ENCODE measurements at regions not wholly inside any gene's neighbourhood (a gene's known extent, or its start where the extent isn't known, plus 50 kb on each side); places are given as distances from the start of the nearest gene placed in this dataset.

GRCh38 chrX:42725196-42725595 is 52.8 kb downstream of the PPP1R2C start:
- no peaks in the 10 kb centered on the region for H3K36me3 ChIP-seq
- no peak overlapping the region for H3K27ac ChIP-seq
- no peak for DNase-seq
- H3K4me3 ChIP-seq = no peak overlapping the region
- no peaks in the 10 kb centered on the region for H3K9me3 ChIP-seq
- no peaks in the 10 kb centered on the region for H3K27me3 ChIP-seq
- no peaks in the 10 kb centered on the region for H3K4me1 ChIP-seq
- TF ChIP-seq CTCF (IDR thresholded peaks at IDR 0.05) = no peak
- no peak overlapping the region for H3K9ac ChIP-seq (ENCODE audit: low read depth in 2 of 2, low read length in 2 of 2)
- intact Hi-C loops (cut with DNase I) = no loop called here

GRCh38 chrX:42720209-42720608 is 57.8 kb downstream of the PPP1R2C start:
- intact Hi-C loops (cut with DNase I) = no loop called here
- no peak overlapping the region for H3K27ac ChIP-seq
- H3K9me3 ChIP-seq = no peaks in the 10 kb centered on the region
- no peak overlapping the region for H3K4me3 ChIP-seq
- H3K36me3 ChIP-seq = no peaks in the 10 kb centered on the region
- TF ChIP-seq CTCF (IDR thresholded peaks at IDR 0.05) = no peak
- no peaks in the 10 kb centered on the region for H3K27me3 ChIP-seq
- H3K4me1 ChIP-seq = no peaks in the 10 kb centered on the region
- no peak overlapping the region for H3K9ac ChIP-seq (ENCODE audit: low read depth in 2 of 2, low read length in 2 of 2)
- DNase-seq = no peak

GRCh38 chrX:42715701-42716262 is 62.2 kb downstream of the PPP1R2C start:
- DNase-seq = no peak
- no peak overlapping the region for H3K27ac ChIP-seq

GRCh38 chrX:42714981-42715700 is 62.8 kb downstream of the PPP1R2C start:
- H3K27me3 ChIP-seq = no peaks in the 10 kb centered on the region
- H3K36me3 ChIP-seq = no peaks in the 10 kb centered on the region
- intact Hi-C loops (cut with DNase I) = no loop called here
- no peak overlapping the region for H3K9ac ChIP-seq (ENCODE audit: low read depth in 2 of 2, low read length in 2 of 2)
- H3K9me3 ChIP-seq = no peaks in the 10 kb centered on the region
- no peak overlapping the region for H3K4me3 ChIP-seq
- TF ChIP-seq CTCF (IDR thresholded peaks at IDR 0.05) = peak; percentile 32
- H3K4me1 ChIP-seq = no peaks in the 10 kb centered on the region
- DNase-seq = peak; percentile 66
- H3K27ac ChIP-seq = no peak overlapping the region

More at GRCh38 chrX:42715701-42716262, 62.2 kb downstream of the PPP1R2C start:
- H3K9ac ChIP-seq (ENCODE audit: low read depth in 2 of 2, low read length in 2 of 2) = no peak overlapping the region
- H3K4me3 ChIP-seq = no peak overlapping the region
- intact Hi-C loops (cut with DNase I) = no loop called here
- no peak for TF ChIP-seq CTCF (IDR thresholded peaks at IDR 0.05)
- no peaks in the 10 kb centered on the region for H3K9me3 ChIP-seq
- H3K4me1 ChIP-seq = no peaks in the 10 kb centered on the region
- H3K27me3 ChIP-seq = no peaks in the 10 kb centered on the region
- H3K36me3 ChIP-seq = no peaks in the 10 kb centered on the region

- intact Hi-C loops (cut with DNase I) = no loop called here
- no peak overlapping the region for H3K9ac ChIP-seq (ENCODE audit: low read depth in 2 of 2, low read length in 2 of 2)
- TF ChIP-seq CTCF (IDR thresholded peaks at IDR 0.05) = no peak
Measured at GRCh38 chrX:42710452-42710851, 67.5 kb downstream of the PPP1R2C start.

More at GRCh38 chrX:42710452-42710851, 67.5 kb downstream of the PPP1R2C start:
- Histone ChIP-seq H3K4me3 (no peak overlapping the region), H3K27ac (no peak overlapping the region), H3K4me1 (no peaks in the 10 kb centered on the region), H3K9me3 (no peaks in the 10 kb centered on the region), H3K27me3 (no peaks in the 10 kb centered on the region), H3K36me3 (no peaks in the 10 kb centered on the region)
- DNase-seq = no peak

All from colonic mucosa (tissue), 4 donors.